K562 (cell line): ENCODE measurements at regions not wholly inside any gene's neighbourhood (a gene's known extent, or its start where the extent isn't known, plus 50 kb on each side); places are given as distances from the start of the nearest gene placed in this dataset.

ENCODE experiments used
- ATAC-seq: fragments of 200-7000 bp; cut with Tn5 transposase; 3 replicates; pipeline ENCODE4 v1.9.1; 2020; ENCODE audit warnings: moderate library complexity
- BruUV-seq: library from RNA; stranded (reverse); fragments of 400-500 nt; replicated peaks from 2 replicates; lab custom pipeline; 2021; lab: Mats Ljungman, UMichigan
- CTCF ChIA-PET: fragments of 300-600 bp; formaldehyde crosslinking; extraction: SDS; loops from one replicate; lab custom pipeline; 2021; ENCODE audit warnings: low intra/inter-chr PET ratio; lab: Yijun Ruan, JAX
- POLR2A ChIA-PET: fragments of 300-600, 350-650 bp; sonication (Branson Sonifier 250); formaldehyde crosslinking; extraction: SDS; loops from one replicate; lab custom pipeline; 2021; ENCODE audit warnings: antibody characterized with exemption, inconsistent platforms; lab: Yijun Ruan, JAX
- DNase-seq, 4 experiments: peaks; one replicate each; pipeline versions ENCODE4 v3.0.0 to v3.0.0-alpha.2; 2011 to 2018; ENCODE audit warnings: low spot score in 3 of 4, mixed read lengths in 3 of 4; ENCODE audit errors: extremely low read depth in 1 of 4
- FAIRE-seq: peaks from 2 replicates; lab custom pipeline; 2011; peaks lifted over from hg19 to GRCh38; lab: Jason Lieb, UNC
- H2AFZ ChIP-seq: 2 replicates; pipeline ENCODE4 v1.6.0; 2011; ENCODE audit warnings: low read depth, low read length, control low read depth, inconsistent platforms
- H3K27ac ChIP-seq: fragments of 200-600 bp; 3 replicates; pipeline ENCODE4 v1.8.0; 2011; ENCODE audit warnings: low read depth, mild to moderate bottlenecking, control low read depth, inconsistent platforms, low read length, moderate library complexity, mixed read lengths; ENCODE audit errors: extremely low read depth
- H3K27me3 ChIP-seq, 2 experiments: fragments of 300-600 bp in 1 of 2; 2 replicates in 1 of 2; 3 replicates in 1 of 2; pipeline versions ENCODE4 v1.6.0 to v1.8.0; 2011; ENCODE audit warnings: inconsistent platforms in 2 of 2, low read length in 2 of 2, mild to moderate bottlenecking in 1 of 2, mixed read lengths in 1 of 2, moderate library complexity in 1 of 2; ENCODE audit not compliant: control insufficient read depth in 2 of 2, insufficient read depth in 2 of 2
- H3K36me3 ChIP-seq: fragments of 300-600 bp; 3 replicates; pipeline ENCODE4 v1.8.0; 2011; ENCODE audit warnings: mild to moderate bottlenecking, low read length, inconsistent platforms; ENCODE audit not compliant: control insufficient read depth, insufficient read depth
- H3K4me1 ChIP-seq, 2 experiments: fragments of 200-600 bp in 1 of 2; replicated peaks in 1 of 2; 2 replicates in 1 of 2; 3 replicates in 1 of 2; pipeline versions ENCODE4 v1.5.1 to v1.8.0; 2011; ENCODE audit warnings: inconsistent platforms in 2 of 2, low read length in 2 of 2, mild to moderate bottlenecking in 1 of 2, mixed read lengths in 1 of 2, moderate library complexity in 1 of 2; ENCODE audit not compliant: control insufficient read depth in 2 of 2, insufficient read depth in 2 of 2
- H3K4me2 ChIP-seq: 2 replicates; pipeline ENCODE4 v1.6.1; 2011; ENCODE audit warnings: low read length, control low read depth, inconsistent platforms, mixed read lengths; ENCODE audit not compliant: insufficient read depth
- H3K4me3 ChIP-seq: fragments of 200-600 bp; sonication (generic), shearing (Covaris generic); 2 replicates; pipeline ENCODE4 v1.5.1; 2016; ENCODE audit warnings: control low read depth, inconsistent platforms
- H3K79me2 ChIP-seq: fragments of 200-600 bp; 3 replicates; pipeline ENCODE4 v1.8.0; 2011; ENCODE audit warnings: low read length, inconsistent platforms; ENCODE audit not compliant: control insufficient read depth, insufficient read depth
- H3K9ac ChIP-seq, 2 experiments: 2 replicates each; pipeline versions ENCODE4 v1.6.0 to v1.6.1; 2011; ENCODE audit warnings: low read depth in 2 of 2, low read length in 2 of 2, control low read depth in 1 of 2, inconsistent platforms in 1 of 2, mild to moderate bottlenecking in 1 of 2, mixed read lengths in 1 of 2; ENCODE audit not compliant: insufficient read depth in 1 of 2
- H3K9me1 ChIP-seq: one replicate; pipeline ENCODE4 v1.6.0; 2011; ENCODE audit warnings: inconsistent platforms, mild to moderate bottlenecking, low read length, moderate library complexity; ENCODE audit not compliant: control insufficient read depth, insufficient read depth
- H3K9me3 ChIP-seq: replicated peaks from 2 replicates; pipeline ENCODE4 v1.5.1; 2011; ENCODE audit warnings: low read depth, low read length, inconsistent platforms; ENCODE audit not compliant: control insufficient read depth, insufficient read depth
- H4K20me1 ChIP-seq: replicated peaks from 2 replicates; pipeline ENCODE4 v1.6.1; 2011; ENCODE audit warnings: low read length, inconsistent platforms, mixed read lengths; ENCODE audit not compliant: control insufficient read depth, insufficient read depth
- CBFA2T2 ChIP-seq: fragments of 450-650 bp; conservative IDR thresholded peaks from 2 replicates; pipeline ENCODE4 v1.6.1; 2017; ENCODE audit warnings: mild to moderate bottlenecking
- CEBPZ ChIP-seq: fragments of 150-350 bp; IDR thresholded peaks from 2 replicates; pipeline ENCODE4 v1.6.1; 2014; ENCODE audit warnings: low read depth, mild to moderate bottlenecking, low read length, borderline replicate concordance
- PHF21A ChIP-seq: fragments of 450-650 bp; IDR thresholded peaks from 2 replicates; pipeline ENCODE4 v1.6.1; 2017; ENCODE audit warnings: low read depth, borderline replicate concordance
- PRDM10 ChIP-seq: fragments of 450-650 bp; IDR thresholded peaks from 2 replicates; pipeline ENCODE4 v1.6.1; 2018; ENCODE audit not compliant: partially characterized antibody
- RAD51 ChIP-seq: fragments of 450-650 bp; IDR thresholded peaks from 2 replicates; pipeline ENCODE4 v1.7.1; 2016; ENCODE audit warnings: low read depth, mild to moderate bottlenecking, borderline replicate concordance
- ZC3H8 ChIP-seq: fragments of 450-650 bp; IDR thresholded peaks from 2 replicates; pipeline ENCODE4 v1.6.1; 2017
- ZNF175 ChIP-seq: fragments of 200-800 bp; sonication (Bioruptor generic); IDR thresholded peaks from 2 replicates; pipeline ENCODE4 v1.6.1; 2016; ENCODE audit warnings: low read depth, mild to moderate bottlenecking, missing genetic modification characterization, missing compliant biosample characterization
- WGBS: fragments of 100-300 bp; shearing (Covaris generic); methylation state at CpG from one replicate; pipeline ENCODE4 v1.1.6; 2016; ENCODE audit warnings: low coverage, mixed read lengths; ENCODE audit not compliant: insufficient coverage; ENCODE audit errors: missing lambda C conversion rate; 5-methylcytosine and 5-hydroxymethylcytosine counted together
- in situ Hi-C: fragments of 300-500 bp; cut with MboI; formaldehyde crosslinking; loops from 4 replicates; pipeline ENCODE4 v1.15.0; 2018; ENCODE audit warnings: inconsistent platforms, mixed read lengths
- intact Hi-C: fragments of 100-400 bp; cut with micrococcal nuclease; formaldehyde crosslinking; loops from 2 replicates; pipeline ENCODE4 v1.14.2; 2022

GRCh38 chr9:73683862-73684591 lies 532.4 kb downstream of the ANXA1 start (continued):
- no peak for TF ChIP-seq RAD51
- TF ChIP-seq, all 486 proteins: peak for 4

GRCh38 chr9:73684601-73685000 lies 532.9 kb downstream of the ANXA1 start:
- in situ Hi-C loops = loop anchor here (25.0 kb wide), 1 partner anchor 1053 kb away; no protein-coding TSS in a partner anchor
- CTCF ChIA-PET = no interaction called here
- no peak for TF ChIP-seq ZC3H8
- TF ChIP-seq PRDM10 = no peak
- TF ChIP-seq CEBPZ = no peak
- no peak for TF ChIP-seq ZNF175 (CRISPR knock-in tag)
- TF ChIP-seq PHF21A = no peak
- no peak for TF ChIP-seq CBFA2T2

More at GRCh38 chr9:73684601-73685000, 532.9 kb downstream of the ANXA1 start:
- H3K4me2 ChIP-seq = no peak overlapping the region
- POLR2A ChIA-PET = no interaction called here
- H3K9me3 ChIP-seq = no peaks in the 10 kb centered on the region
- no peaks in the 10 kb centered on the region for H3K4me1 ChIP-seq
- H3K9ac ChIP-seq = no peak overlapping the region
- no peaks in the 10 kb centered on the region for H3K27me3 ChIP-seq
- DNase-seq = no peak
- WGBS = 13% methylated on average over 3 of the region's 3 CpGs
- H3K79me2 ChIP-seq = no peaks in the 10 kb centered on the region
- ATAC-seq = no peak
- H4K20me1 ChIP-seq = no peaks in the 10 kb centered on the region
- no peak overlapping the region for H3K27ac ChIP-seq
- no peaks in the 10 kb centered on the region for H3K9me1 ChIP-seq
- no peak overlapping the region for H2AFZ ChIP-seq
- intact Hi-C loops = loop anchor here (1.0 to 10.0 kb wide), 2 partner anchors 887 to 1060 kb away; no protein-coding TSS in a partner anchor
- H3K4me3 ChIP-seq = no peak overlapping the region
- no peak for FAIRE-seq
- H3K36me3 ChIP-seq = no peaks in the 10 kb centered on the region
- no TSS peak for BruUV-seq
